Naive thymus-derived CD8-positive, alpha-beta T cell (primary cell): ENCODE measurements at regions not wholly inside any gene's neighbourhood (a gene's known extent, or its start where the extent isn't known, plus 50 kb on each side); places are given as distances from the start of the nearest gene placed in this dataset.

ENCODE experiments used
- ATAC-seq, 2 donors: fragments of 150-1000 bp; cut with Tn5 transposase in 1 of 2; sonication (Bioruptor Pico), chemical (Tn5 transposase) in 1 of 2; 1 replicate in 1 of 2; 2 replicates in 1 of 2; pipeline ENCODE4 v1.10.0; 2021; ENCODE audit warnings: mild to moderate bottlenecking in 2 of 2, moderate library complexity in 2 of 2
- POLR2A ChIA-PET: fragments of 350-600 bp; sonication (Branson Sonifier 250); formaldehyde crosslinking; loops from one replicate; lab custom pipeline; 2021; ENCODE audit warnings: antibody characterized with exemption; lab: Charles Lee
- DNase-seq, 10 donors: peaks; one replicate each; pipeline versions ENCODE4 v3.0.0 to v3.0.0-alpha.2; 2020 to 2022
- H3K27ac Mint-ChIP-seq, 10 donors: one replicate each; pipeline ENCODE4 v1.8.0; 2020 to 2022; ENCODE audit warnings: mild to moderate bottlenecking in 10 of 10, mixed read lengths in 10 of 10, moderate library complexity in 4 of 10, inconsistent platforms in 1 of 10
- H3K27me3 Mint-ChIP-seq, 5 donors: one replicate each; pipeline ENCODE4 v1.8.0; 2021 to 2022; ENCODE audit warnings: mixed read lengths in 5 of 5
- H3K36me3 Mint-ChIP-seq, 3 donors: one replicate each; pipeline ENCODE4 v1.8.0; 2020 to 2022; ENCODE audit warnings: mixed read lengths in 3 of 3, mild to moderate bottlenecking in 2 of 3, inconsistent platforms in 1 of 3
- H3K4me1 Mint-ChIP-seq, 4 donors: one replicate each; pipeline ENCODE4 v1.8.0; 2021 to 2022; ENCODE audit warnings: mixed read lengths in 4 of 4
- H3K4me3 Mint-ChIP-seq, 10 donors: one replicate each; pipeline ENCODE4 v1.8.0; 2020 to 2022; ENCODE audit warnings: mild to moderate bottlenecking in 10 of 10, mixed read lengths in 10 of 10, moderate library complexity in 6 of 10, inconsistent platforms in 1 of 10
- H3K9me3 Mint-ChIP-seq, 9 donors: one replicate each; pipeline ENCODE4 v1.8.0; 2020 to 2022; ENCODE audit warnings: mixed read lengths in 9 of 9, mild to moderate bottlenecking in 3 of 9, inconsistent platforms in 1 of 9, moderate library complexity in 1 of 9

DNA sequence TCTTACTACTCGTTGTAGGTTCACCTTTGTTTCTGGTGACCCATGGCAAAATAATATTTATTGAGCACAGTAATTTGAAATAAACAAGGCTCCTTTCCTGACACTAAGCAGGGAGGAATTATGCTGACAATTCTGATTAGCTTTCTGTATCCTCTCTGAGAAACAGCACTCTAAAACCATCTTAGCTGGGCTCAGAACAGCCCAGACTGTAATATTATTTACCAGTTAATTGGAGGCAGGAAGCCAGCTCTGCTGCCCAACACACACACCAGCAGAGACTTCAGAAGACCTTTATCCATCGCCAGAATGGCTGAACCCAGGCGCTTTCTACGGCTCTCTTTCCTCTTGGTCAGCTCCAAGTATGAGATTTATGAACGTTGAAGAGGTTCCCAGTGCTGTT is 77.6 kb upstream of the FMN2 start:
- H3K27me3 Mint-ChIP-seq, result peaks cover 0 to 8% (median 3%) of the 10 kb centered on the region in 5 donors
- H3K27ac Mint-ChIP-seq, result no peak overlapping the region
- no peak for ATAC-seq
- POLR2A ChIA-PET, result no interaction called here
- peaks cover 11 to 33% (median 22%) of the 10 kb centered on the region in 9 donors for H3K9me3 Mint-ChIP-seq
- H3K4me1 Mint-ChIP-seq, result no peaks in the 10 kb centered on the region
- DNase-seq, result no peak
- H3K4me3 Mint-ChIP-seq, result no peak overlapping the region
- peaks cover 0 to 7% (median 0%) of the 10 kb centered on the region in 3 donors for H3K36me3 Mint-ChIP-seq

DNA sequence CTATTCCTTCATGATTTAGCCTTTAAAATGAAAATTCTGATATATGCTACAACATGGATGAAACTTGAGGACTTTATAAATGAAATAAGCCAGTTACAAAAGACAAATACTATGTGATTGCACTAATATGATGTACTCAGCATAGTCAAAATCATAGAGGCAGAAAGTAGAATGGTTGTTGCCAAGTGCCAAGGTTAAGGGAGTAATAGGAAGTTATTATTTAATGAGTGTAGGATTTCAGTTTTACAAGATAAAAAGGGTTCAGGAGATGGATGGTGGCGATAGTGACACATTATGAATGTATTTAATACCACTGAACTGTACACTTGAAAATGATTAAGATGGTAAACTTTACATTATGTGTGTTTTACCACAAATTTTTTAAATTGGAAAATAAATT is 73.1 kb upstream of the FMN2 start:
- H3K9me3 Mint-ChIP-seq, result peaks cover 8 to 34% (median 17%) of the 10 kb centered on the region in 9 donors
- no peak overlapping the region for H3K27ac Mint-ChIP-seq
- H3K4me3 Mint-ChIP-seq, result no peak overlapping the region
- DNase-seq (no peak), ATAC-seq (no peak)
- POLR2A ChIA-PET, result no interaction called here
- H3K27me3 Mint-ChIP-seq, result peaks cover 0 to 4% (median 2%) of the 10 kb centered on the region in 5 donors
- H3K4me1 Mint-ChIP-seq, result no peaks in the 10 kb centered on the region
- H3K36me3 Mint-ChIP-seq, result peaks cover 0 to 18% (median 0%) of the 10 kb centered on the region in 3 donors

DNA sequence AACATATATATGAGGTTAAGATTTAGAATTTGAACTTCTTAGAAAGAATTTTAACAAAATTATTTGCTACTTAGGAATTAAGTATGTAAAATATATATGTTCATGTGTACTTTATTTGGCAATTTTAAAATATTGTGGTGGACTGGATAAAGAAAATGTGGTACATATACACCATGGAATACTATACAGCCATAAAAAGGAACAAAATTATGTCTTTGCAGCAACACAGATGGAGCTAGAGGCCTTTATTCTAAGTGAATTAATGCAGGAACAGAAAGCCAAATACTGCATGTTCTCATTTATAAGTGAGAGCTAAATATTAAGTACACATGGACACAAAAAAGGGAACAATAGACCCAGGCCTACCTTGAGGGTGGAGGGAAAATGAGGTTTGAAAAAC is 72.2 kb upstream of the FMN2 start:
- H3K36me3 Mint-ChIP-seq, result peaks cover 0 to 18% (median 0%) of the 10 kb centered on the region in 3 donors
- DNase-seq (no peak), ATAC-seq (no peak)
- H3K4me3 Mint-ChIP-seq, result no peak overlapping the region
- no peaks in the 10 kb centered on the region for H3K4me1 Mint-ChIP-seq
- peaks cover 8 to 34% (median 17%) of the 10 kb centered on the region in 9 donors for H3K9me3 Mint-ChIP-seq
- POLR2A ChIA-PET, result no interaction called here
- no peak overlapping the region for H3K27ac Mint-ChIP-seq
- peaks cover 0 to 4% (median 2%) of the 10 kb centered on the region in 5 donors for H3K27me3 Mint-ChIP-seq

DNA sequence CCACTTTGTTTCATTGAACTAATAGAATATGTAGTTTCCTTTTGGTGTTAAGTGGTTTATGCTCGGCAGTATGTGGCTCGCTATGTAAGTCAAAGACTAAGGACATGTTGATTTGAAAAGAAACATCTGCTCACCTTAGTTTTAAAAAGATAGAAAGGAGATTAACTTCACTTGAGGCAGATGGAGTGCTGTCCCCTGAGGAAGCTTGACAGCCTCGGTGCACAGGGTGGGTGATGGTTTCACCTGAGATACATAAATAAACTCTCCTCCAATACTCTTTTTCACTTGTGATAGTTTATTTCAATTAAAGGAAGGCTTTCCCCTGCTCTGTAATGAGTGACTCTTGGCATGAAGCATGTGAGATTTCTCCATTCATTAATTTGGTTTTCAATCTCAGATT is 70.8 kb upstream of the FMN2 start:
- H3K36me3 Mint-ChIP-seq, result peaks cover 0 to 18% (median 0%) of the 10 kb centered on the region in 3 donors
- POLR2A ChIA-PET, result no interaction called here
- no peak overlapping the region for H3K4me3 Mint-ChIP-seq
- peaks cover 2 to 11% (median 7%) of the 10 kb centered on the region in 5 donors for H3K27me3 Mint-ChIP-seq
- no peak for DNase-seq
- no peaks in the 10 kb centered on the region for H3K4me1 Mint-ChIP-seq
- H3K9me3 Mint-ChIP-seq, result peaks cover 8 to 34% (median 17%) of the 10 kb centered on the region in 9 donors
- no peak overlapping the region for H3K27ac Mint-ChIP-seq
- no peak for ATAC-seq

- no peak for ATAC-seq
- Mint-ChIP-seq H3K4me3 (no peak overlapping the region), H3K27me3 (peaks cover 2 to 12% (median 7%) of the 10 kb centered on the region in 5 donors), H3K4me1 (no peaks in the 10 kb centered on the region), H3K36me3 (peaks cover 0 to 18% (median 0%) of the 10 kb centered on the region in 3 donors), H3K9me3 (peaks cover 8 to 34% (median 17%) of the 10 kb centered on the region in 9 donors), H3K27ac (no peak overlapping the region)
- POLR2A ChIA-PET, result no interaction called here
- no peak for DNase-seq
These were observed 70.0 kb upstream of the FMN2 start for GRCh38 chr1:240021709-240022108.

- Mint-ChIP-seq H3K4me3 (no peak overlapping the region), H3K9me3 (peaks cover 0 to 3% (median 0%) of the 10 kb centered on the region in 9 donors), H3K27ac (no peak overlapping the region), H3K27me3 (peaks cover 3 to 15% (median 11%) of the 10 kb centered on the region in 5 donors), H3K36me3 (no peaks in the 10 kb centered on the region), H3K4me1 (peaks cover 0 to 2% (median 0%) of the 10 kb centered on the region in 4 donors)
- POLR2A ChIA-PET, result no interaction called here
- ATAC-seq (peak in 1 of 2 donors; percentile 29), DNase-seq (no peak)
These were observed 64.6 kb upstream of the FMN2 start for GRCh38 chr1:240027059-240027462.

- peaks cover 0 to 4% (median 0%) of the 10 kb centered on the region in 9 donors for H3K9me3 Mint-ChIP-seq
- POLR2A ChIA-PET, result no interaction called here
- H3K4me3 Mint-ChIP-seq, result no peak overlapping the region
- DNase-seq, result no peak
- H3K27ac Mint-ChIP-seq, result no peak overlapping the region
- H3K36me3 Mint-ChIP-seq, result no peaks in the 10 kb centered on the region
- ATAC-seq, result no peak
- H3K4me1 Mint-ChIP-seq, result peaks cover 0 to 2% (median 0%) of the 10 kb centered on the region in 4 donors
- H3K27me3 Mint-ChIP-seq, result peaks cover 2 to 13% (median 10%) of the 10 kb centered on the region in 5 donors
These were observed 62.3 kb upstream of the FMN2 start for GRCh38 chr1:240029418-240029817.

- Mint-ChIP-seq H3K36me3 (no peaks in the 10 kb centered on the region), H3K27ac (no peak overlapping the region), H3K27me3 (peaks cover 2 to 12% (median 7%) of the 10 kb centered on the region in 5 donors), H3K9me3 (peaks cover 0 to 4% (median 0%) of the 10 kb centered on the region in 9 donors), H3K4me3 (no peak overlapping the region), H3K4me1 (peaks cover 0 to 2% (median 0%) of the 10 kb centered on the region in 4 donors)
- ATAC-seq, result no peak
- POLR2A ChIA-PET, result no interaction called here
- DNase-seq, result no peak
These were observed 61.4 kb upstream of the FMN2 start for GRCh38 chr1:240030236-240030635.

DNA sequence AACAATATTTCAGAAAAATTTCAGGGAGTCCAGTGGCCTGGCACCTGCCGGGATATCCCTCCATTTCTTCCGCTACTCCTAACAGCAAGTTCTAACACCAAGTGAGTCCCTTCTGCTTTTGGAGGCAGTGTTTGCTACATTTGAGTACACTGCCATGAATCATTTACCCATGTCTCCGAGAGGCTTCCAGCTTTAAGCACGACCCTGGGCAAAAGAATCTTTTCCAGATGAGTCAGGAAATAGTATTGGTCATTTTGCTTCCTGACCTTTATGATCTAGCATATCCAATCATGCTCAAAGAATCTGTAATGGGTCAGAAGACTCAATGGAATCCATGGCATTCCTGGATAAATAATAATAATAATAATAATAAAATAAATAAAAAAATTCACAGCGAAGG is 60.7 kb upstream of the FMN2 start:
- Mint-ChIP-seq H3K4me3 (no peak overlapping the region), H3K27ac (no peak overlapping the region), H3K27me3 (peaks cover 0 to 7% (median 3%) of the 10 kb centered on the region in 5 donors), H3K9me3 (peaks cover 0 to 7% (median 0%) of the 10 kb centered on the region in 9 donors), H3K36me3 (no peaks in the 10 kb centered on the region), H3K4me1 (peaks cover 0 to 2% (median 0%) of the 10 kb centered on the region in 4 donors)
- POLR2A ChIA-PET, result no interaction called here
- ATAC-seq (no peak), DNase-seq (no peak)

DNA sequence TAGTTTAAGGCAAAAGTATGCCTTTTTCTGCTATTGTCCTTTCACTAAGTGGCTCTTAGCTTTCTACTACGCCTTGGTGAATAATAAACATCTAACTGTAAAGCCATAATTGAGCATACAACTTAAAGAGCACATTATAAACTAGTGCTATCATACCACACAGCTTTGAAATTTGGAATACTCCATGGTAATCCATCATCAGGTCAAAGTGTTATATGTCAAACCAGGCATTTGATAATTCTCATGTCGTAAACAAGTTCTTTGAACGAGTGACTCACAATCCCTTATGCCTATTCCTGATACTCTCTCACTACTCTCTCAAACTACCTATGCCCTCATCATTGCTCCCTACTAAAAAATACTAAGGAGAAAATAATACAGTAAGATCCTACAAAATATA is 60.3 kb upstream of the FMN2 start:
- H3K36me3 Mint-ChIP-seq, result no peaks in the 10 kb centered on the region

DNA sequence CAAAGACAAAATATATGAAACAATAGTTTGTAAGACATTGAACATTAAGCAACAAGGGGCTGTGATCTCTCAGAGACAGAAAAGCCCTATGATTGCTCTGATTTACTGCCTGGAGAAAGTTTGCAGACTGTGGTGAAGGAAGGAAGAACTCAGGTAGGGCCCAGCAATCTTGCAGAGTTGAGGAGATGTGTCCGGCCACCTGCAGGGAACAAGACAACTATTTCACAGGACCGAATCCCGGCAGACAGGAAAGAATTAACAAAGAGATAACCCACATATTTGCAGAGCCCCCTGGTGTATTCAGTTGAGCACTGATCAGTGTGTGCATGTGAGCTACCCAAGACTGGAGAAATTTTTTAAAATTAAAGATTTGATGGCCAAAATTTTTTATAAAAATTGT is 58.3 kb upstream of the FMN2 start:
- H3K27ac Mint-ChIP-seq, result no peak overlapping the region
- POLR2A ChIA-PET, result no interaction called here
- DNase-seq, result no peak
- ATAC-seq, result no peak
- H3K4me3 Mint-ChIP-seq, result no peak overlapping the region
- peaks cover 0 to 10% (median 0%) of the 10 kb centered on the region in 9 donors for H3K9me3 Mint-ChIP-seq
- no peaks in the 10 kb centered on the region for H3K4me1 Mint-ChIP-seq
- peaks cover 0 to 7% (median 3%) of the 10 kb centered on the region in 5 donors for H3K27me3 Mint-ChIP-seq
- no peaks in the 10 kb centered on the region for H3K36me3 Mint-ChIP-seq

More for the DNA sequence above, 60.3 kb upstream of the FMN2 start:
- no peak for ATAC-seq
- H3K4me3 Mint-ChIP-seq, result no peak overlapping the region
- H3K9me3 Mint-ChIP-seq, result peaks cover 0 to 9% (median 0%) of the 10 kb centered on the region in 9 donors
- POLR2A ChIA-PET, result no interaction called here
- H3K27me3 Mint-ChIP-seq, result peaks cover 0 to 7% (median 3%) of the 10 kb centered on the region in 5 donors
- H3K27ac Mint-ChIP-seq, result no peak overlapping the region
- no peak for DNase-seq
- peaks cover 0 to 2% (median 0%) of the 10 kb centered on the region in 4 donors for H3K4me1 Mint-ChIP-seq

DNA sequence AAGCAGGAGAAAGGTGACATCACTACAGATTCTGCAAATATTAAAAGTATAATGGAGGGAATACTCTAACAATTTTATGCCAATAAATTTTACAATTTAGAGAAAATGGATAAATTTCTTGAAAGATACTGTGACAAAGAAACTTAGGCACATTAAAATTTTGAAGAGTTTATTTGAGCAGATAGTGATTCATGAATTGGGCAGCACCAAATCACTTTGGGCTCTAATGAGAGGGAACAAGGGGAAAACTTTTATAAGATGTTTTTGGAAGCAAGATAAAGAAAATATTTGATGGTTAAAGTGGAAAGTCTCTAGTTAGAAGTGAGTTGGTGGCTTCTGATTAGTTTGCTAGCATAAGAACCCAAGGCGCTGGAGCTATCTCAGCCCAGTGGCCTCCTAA is 55.2 kb upstream of the FMN2 start:
- DNase-seq (no peak), ATAC-seq (no peak)
- no peak overlapping the region for H3K27ac Mint-ChIP-seq
- no peak overlapping the region for H3K4me3 Mint-ChIP-seq
- POLR2A ChIA-PET, result no interaction called here
- no peaks in the 10 kb centered on the region for H3K36me3 Mint-ChIP-seq
- H3K27me3 Mint-ChIP-seq, result peaks cover 0 to 2% (median 0%) of the 10 kb centered on the region in 5 donors
- peaks cover 0 to 10% (median 0%) of the 10 kb centered on the region in 9 donors for H3K9me3 Mint-ChIP-seq
- no peaks in the 10 kb centered on the region for H3K4me1 Mint-ChIP-seq
